Astrocyte of the cerebellum (primary cell): ENCODE measurements at regions not wholly inside any gene's neighbourhood (a gene's known extent, or its start where the extent isn't known, plus 50 kb on each side); places are given as distances from the start of the nearest gene placed in this dataset.

Experiments used
- DNase-seq: peaks from one replicate; pipeline ENCODE4 v3.0.0-alpha.2; 2011; ENCODE audit warnings: low read depth
- H3K4me3 ChIP-seq: 2 replicates; pipeline ENCODE4 v1.5.1; 2011; ENCODE audit warnings: mild to moderate bottlenecking, low read depth, low read length, moderate library complexity
- in situ Hi-C: cut with HindIII; loops from 2 replicates; pipeline ENCODE4 v1.10.0; 2017; ENCODE audit warnings: low sequenced_read_pairs
- TF ChIP-seq, protein P1 (sequence below): IDR thresholded peaks from 2 replicates; pipeline ENCODE4 v1.5.1; 2012; ENCODE audit warnings: low read length, low read depth, moderate library complexity, mild to moderate bottlenecking; ENCODE audit errors: missing control alignments

DNA sequence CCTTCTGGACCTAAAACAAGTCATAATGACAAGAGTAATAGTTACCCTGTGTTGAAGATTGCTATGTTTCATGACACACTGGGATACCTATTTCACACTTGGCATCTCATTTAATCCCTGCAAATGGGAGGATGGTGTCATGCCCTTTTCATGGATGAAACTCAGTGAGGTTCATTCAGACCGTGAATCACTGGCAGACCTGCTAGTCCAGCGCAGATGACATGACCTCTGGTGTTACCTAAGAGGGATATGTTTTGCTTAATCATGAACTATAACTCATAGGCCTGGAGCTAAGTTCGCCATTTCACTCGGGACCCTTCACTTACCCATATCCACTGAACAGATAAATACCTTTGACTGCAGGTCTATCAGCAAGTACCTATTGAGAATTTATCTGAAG is 286.6 kb upstream of the FMN2 start:
- in situ Hi-C loops, result no loop called here
- TF ChIP-seq, protein P1, sequence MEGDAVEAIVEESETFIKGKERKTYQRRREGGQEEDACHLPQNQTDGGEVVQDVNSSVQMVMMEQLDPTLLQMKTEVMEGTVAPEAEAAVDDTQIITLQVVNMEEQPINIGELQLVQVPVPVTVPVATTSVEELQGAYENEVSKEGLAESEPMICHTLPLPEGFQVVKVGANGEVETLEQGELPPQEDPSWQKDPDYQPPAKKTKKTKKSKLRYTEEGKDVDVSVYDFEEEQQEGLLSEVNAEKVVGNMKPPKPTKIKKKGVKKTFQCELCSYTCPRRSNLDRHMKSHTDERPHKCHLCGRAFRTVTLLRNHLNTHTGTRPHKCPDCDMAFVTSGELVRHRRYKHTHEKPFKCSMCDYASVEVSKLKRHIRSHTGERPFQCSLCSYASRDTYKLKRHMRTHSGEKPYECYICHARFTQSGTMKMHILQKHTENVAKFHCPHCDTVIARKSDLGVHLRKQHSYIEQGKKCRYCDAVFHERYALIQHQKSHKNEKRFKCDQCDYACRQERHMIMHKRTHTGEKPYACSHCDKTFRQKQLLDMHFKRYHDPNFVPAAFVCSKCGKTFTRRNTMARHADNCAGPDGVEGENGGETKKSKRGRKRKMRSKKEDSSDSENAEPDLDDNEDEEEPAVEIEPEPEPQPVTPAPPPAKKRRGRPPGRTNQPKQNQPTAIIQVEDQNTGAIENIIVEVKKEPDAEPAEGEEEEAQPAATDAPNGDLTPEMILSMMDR, result no peak
- no peak for DNase-seq
- H3K4me3 ChIP-seq, result no peak overlapping the region

DNA sequence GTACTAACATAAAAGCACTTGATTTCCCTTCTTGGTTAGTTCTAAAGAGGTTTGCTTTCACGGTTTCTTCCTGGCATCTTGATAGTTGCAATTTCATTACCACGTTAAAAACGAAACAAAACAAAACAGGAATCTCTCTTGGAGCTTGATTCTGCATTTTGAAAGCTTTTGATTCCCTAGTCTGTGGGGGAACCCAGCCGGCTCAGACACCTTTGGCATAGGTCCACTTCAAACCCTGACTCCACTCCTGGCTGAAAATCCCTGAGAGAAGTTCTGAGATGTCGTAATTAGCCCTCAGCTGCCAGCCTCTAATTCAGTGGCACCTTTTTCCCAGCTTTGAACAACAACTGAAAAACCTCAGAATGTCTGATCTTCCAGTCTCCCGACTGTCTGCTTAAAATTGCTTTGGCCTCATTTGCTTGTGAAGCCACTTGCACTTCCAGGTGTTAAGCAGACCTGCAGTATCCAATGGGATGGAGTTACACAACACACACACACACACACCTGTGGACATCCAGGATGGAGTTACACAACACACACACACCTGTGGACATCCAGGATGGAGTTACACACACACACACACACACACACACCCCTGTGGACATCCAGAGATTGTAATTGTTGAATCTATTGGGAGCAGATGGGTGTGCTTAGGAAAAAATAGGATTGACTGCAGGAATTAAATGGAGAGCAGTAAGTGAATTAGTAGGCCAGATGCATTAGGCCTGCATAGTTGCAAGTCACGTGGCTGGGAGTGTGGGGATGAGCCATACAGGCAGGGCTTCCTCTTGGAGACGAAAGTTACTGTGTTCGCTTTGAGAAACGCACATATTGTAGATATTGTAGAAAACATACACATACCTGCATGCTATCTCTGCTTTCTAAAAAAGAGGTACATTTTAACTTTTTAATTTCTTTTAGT is 285.6 kb upstream of the FMN2 start:
- no peak overlapping the region for H3K4me3 ChIP-seq
- no peak for DNase-seq
- in situ Hi-C loops, result no loop called here
- TF ChIP-seq, protein P1, result no peak

DNA sequence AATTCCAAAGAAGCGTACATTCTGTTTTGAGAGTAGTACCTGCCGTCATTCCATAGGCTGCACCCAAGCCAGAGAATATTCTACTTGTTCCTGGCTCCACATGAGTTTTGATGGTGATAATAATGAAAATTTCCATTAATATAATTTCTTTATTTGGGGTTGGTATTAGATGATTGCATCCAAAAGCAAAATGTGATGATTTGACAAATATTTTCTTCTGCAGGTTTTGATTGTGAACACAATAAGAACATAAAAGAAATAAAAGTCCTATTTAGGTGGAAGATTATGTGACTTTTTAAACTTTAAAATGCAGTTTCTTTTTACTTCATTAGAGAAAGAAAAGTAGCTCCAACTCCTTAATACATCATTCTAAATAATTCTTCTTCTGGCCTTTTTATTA is 284.8 kb upstream of the FMN2 start:
- in situ Hi-C loops, result no loop called here
- TF ChIP-seq, protein P1, result no peak

DNA sequence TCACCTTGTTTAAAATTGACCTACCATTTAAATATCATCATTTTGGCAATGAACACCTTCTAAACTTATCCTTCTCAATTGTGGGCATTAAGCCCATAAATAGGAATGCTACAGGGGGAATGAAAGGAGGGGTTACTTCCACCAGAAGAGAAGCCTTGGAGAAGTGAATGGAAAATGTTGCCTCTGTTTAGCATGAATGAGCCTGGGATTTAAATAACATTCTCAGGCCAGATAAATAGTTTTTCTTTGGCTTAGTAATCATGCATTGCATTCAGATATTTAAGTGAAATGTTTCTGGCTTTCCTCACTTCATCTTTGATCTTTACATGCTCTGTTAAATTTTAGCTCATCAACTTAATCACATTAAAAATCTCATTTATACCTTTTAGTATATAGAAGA is 284.3 kb upstream of the FMN2 start:
- TF ChIP-seq, protein P1, result no peak
- in situ Hi-C loops, result no loop called here
- H3K4me3 ChIP-seq, result no peak overlapping the region
- no peak for DNase-seq

More for the DNA sequence above, 284.8 kb upstream of the FMN2 start:
- no peak for DNase-seq
- no peak overlapping the region for H3K4me3 ChIP-seq

DNA sequence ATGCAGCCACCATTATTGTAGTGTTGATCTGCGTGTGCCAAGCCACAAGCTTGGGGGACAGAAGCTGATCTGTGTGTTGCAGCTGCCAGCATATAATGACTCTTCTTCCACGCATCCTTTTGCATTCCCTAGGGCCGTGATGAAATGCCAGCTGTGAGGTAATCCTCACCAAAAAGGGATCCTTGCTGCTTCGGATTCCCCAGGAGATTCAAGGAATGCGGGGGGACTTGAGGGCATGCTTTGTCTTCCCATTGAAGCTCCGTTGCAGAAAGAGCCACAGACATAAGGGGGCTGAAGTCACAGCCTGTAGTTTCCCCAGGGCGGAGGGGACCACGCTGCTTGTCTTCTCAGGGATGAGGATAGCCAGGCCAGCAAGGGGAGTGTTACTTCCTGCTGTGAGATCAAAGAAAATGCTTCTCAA is 281.6 kb upstream of the FMN2 start:
- in situ Hi-C loops, result no loop called here
- peak; percentile 11 for DNase-seq
- H3K4me3 ChIP-seq, result no peak overlapping the region
- TF ChIP-seq, protein P1, result no peak

DNA sequence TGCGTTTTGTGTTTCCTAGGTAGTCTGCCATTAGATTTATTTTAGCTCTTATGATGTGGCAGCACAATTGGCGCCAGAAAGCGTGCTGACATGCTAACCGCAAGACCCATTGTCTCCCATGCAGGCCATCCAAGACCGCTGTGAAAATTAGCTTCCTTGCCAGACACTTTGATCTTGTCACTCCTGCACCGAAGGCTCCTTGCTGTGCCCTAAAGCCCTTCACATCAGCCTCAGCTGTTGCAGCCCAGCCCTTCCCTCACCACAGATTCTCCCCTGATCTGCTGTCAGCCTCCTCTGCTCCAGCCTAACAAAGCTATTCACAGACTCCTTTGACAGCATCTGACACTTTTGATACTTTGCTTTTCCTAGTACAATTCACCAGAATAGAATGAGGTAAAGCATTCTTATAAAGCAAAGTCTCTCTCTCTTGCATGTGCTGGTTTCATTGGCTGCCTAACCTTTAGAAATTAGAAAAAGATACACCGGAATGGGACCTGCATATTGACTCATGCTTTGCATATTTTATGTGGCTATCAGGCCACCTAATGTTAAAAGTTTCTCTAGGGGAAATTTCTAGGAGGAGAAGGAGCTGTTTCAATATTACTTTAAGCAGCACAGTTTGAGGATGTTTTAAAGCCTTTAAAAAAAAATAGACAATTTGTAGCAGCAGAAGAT is 280.3 kb upstream of the FMN2 start:
- TF ChIP-seq, protein P1, result no peak
- in situ Hi-C loops, result no loop called here
- peak; percentile 55 for DNase-seq
- H3K4me3 ChIP-seq, result no peak overlapping the region
